Prostate gland (tissue), 2 donors: ENCODE measurements at regions not wholly inside any gene's neighbourhood (a gene's known extent, or its start where the extent isn't known, plus 50 kb on each side); places are given as distances from the start of the nearest gene placed in this dataset.

Experiments used
- DNase-seq: peaks from one replicate; pipeline ENCODE4 v3.0.0-alpha.2; 2019; ENCODE audit warnings: low spot score
- H3K27ac ChIP-seq, 2 donors: fragments of 200-600 bp; sonication (generic); 2 replicates each; pipeline ENCODE4 v1.5.1; 2017 to 2019
- H3K27me3 ChIP-seq: fragments of 200-600 bp; sonication (generic); replicated peaks from 2 replicates; pipeline ENCODE4 v1.5.1; 2019; ENCODE audit not compliant: insufficient read depth
- H3K36me3 ChIP-seq, 2 donors: fragments of 200-600 bp; sonication (generic); 1 replicate in 1 of 2; 2 replicates in 1 of 2; pipeline versions ENCODE4 v1.5.1 to v1.8.1; 2017 to 2019
- H3K4me1 ChIP-seq: fragments of 200-600 bp; sonication (generic); replicated peaks from 2 replicates; pipeline ENCODE4 v1.5.1; 2019
- H3K4me3 ChIP-seq, 2 donors: fragments of 200-600 bp; sonication (generic); 2 replicates each; pipeline ENCODE4 v1.5.1; 2017 to 2019
- H3K9me3 ChIP-seq: fragments of 200-600 bp; sonication (generic); 2 replicates; pipeline ENCODE4 v1.5.1; 2017
- POLR2A ChIP-seq: fragments of 450-650 bp; IDR thresholded peaks from one replicate; pipeline ENCODE4 v1.6.1; 2016; ENCODE audit warnings: antibody characterized with exemption, mild to moderate bottlenecking
- POLR2AphosphoS5 ChIP-seq: sonication (generic); formaldehyde crosslinking; IDR thresholded peaks from one replicate; pipeline ENCODE4 v1.6.1; 2017; ENCODE audit warnings: antibody characterized with exemption
- WGBS: methylation state at CpG from one replicate; pipeline ENCODE4 v1.1.5; 2018; 5-methylcytosine and 5-hydroxymethylcytosine counted together
- intact Hi-C: fragments of 100-400 bp; cut with DNase I; formaldehyde crosslinking; loops from one replicate; pipeline ENCODE4 v1.14.2; 2022
- TF ChIP-seq, protein P1 (sequence below), 4 experiments: fragments of 200-600 bp in 2 of 4; fragments of 450-650 bp in 2 of 4; sonication (generic) in 2 of 4; IDR thresholded peaks; 1 replicate in 3 of 4; 2 replicates in 1 of 4; pipeline ENCODE4 v1.5.1; 2016 to 2019; ENCODE audit warnings: antibody characterized with exemption in 4 of 4, mild to moderate bottlenecking in 2 of 4, moderate library complexity in 2 of 4

DNA sequence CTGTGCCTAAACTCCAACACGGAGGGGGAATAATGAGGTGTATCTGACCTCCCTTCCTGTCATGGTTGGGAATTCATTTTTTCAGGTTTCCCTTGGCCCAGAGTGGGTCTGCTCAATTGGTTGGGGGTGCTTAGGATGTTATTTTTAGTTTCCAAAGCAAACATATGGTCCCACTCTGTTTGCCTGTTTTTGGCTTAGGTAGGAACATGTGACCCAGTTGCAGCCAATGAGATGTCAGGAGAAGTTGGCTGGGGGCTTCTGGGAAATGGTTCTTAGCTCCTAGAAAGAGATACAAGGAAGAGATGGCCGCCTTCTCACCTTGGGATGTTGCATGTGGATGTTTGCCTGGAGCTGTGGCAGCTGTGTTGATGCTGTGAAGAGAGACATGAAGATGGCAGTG lies 147.9 kb upstream of the RFLNA start:
- DNase-seq: no peak
- 97% methylated on average over 2 of the region's 2 CpGs for WGBS
- no peak overlapping the region for H3K4me3 ChIP-seq
- no peak overlapping the region for H3K27ac ChIP-seq
- no peaks in the 10 kb centered on the region for H3K27me3 ChIP-seq
- H3K9me3 ChIP-seq: no peaks in the 10 kb centered on the region
- intact Hi-C loops: no loop called here
- H3K4me1 ChIP-seq: no peaks in the 10 kb centered on the region
- TF ChIP-seq POLR2AphosphoS5: no peak
- TF ChIP-seq, protein P1, sequence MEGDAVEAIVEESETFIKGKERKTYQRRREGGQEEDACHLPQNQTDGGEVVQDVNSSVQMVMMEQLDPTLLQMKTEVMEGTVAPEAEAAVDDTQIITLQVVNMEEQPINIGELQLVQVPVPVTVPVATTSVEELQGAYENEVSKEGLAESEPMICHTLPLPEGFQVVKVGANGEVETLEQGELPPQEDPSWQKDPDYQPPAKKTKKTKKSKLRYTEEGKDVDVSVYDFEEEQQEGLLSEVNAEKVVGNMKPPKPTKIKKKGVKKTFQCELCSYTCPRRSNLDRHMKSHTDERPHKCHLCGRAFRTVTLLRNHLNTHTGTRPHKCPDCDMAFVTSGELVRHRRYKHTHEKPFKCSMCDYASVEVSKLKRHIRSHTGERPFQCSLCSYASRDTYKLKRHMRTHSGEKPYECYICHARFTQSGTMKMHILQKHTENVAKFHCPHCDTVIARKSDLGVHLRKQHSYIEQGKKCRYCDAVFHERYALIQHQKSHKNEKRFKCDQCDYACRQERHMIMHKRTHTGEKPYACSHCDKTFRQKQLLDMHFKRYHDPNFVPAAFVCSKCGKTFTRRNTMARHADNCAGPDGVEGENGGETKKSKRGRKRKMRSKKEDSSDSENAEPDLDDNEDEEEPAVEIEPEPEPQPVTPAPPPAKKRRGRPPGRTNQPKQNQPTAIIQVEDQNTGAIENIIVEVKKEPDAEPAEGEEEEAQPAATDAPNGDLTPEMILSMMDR (IDR thresholded peaks at IDR 0.05): no peak
- TF ChIP-seq POLR2A: no peak
- no peaks in the 10 kb centered on the region for H3K36me3 ChIP-seq

DNA sequence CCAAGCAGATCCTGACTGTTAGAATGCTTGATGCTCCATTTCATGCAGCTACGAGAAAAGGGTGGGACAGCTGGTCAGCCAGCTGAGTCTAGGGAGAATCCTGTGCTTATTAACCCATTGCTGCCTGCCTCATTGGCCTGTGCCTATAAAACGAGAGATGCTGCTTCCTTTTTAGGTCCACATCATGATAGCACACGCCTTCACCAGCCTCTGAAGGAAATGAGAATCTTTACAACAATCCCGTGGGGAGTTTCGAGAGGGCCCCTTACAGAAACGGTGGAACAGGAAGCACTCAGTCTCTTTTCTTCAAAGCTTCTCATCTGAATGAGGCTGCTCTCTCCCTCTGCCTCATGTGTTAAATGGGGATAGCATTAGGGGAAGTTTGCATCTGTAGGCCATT lies 147.3 kb upstream of the RFLNA start:
- Histone ChIP-seq H3K36me3 (no peaks in the 10 kb centered on the region), H3K27ac (no peak overlapping the region), H3K4me1 (no peaks in the 10 kb centered on the region), H3K4me3 (no peak overlapping the region), H3K9me3 (no peaks in the 10 kb centered on the region), H3K27me3 (no peaks in the 10 kb centered on the region)
- TF ChIP-seq POLR2AphosphoS5: no peak
- TF ChIP-seq POLR2A: no peak
- TF ChIP-seq, protein P1 (IDR thresholded peaks at IDR 0.05): no peak
- intact Hi-C loops: no loop called here
- DNase-seq: no peak
- 55% methylated on average over 6 of the region's 6 CpGs for WGBS

DNA sequence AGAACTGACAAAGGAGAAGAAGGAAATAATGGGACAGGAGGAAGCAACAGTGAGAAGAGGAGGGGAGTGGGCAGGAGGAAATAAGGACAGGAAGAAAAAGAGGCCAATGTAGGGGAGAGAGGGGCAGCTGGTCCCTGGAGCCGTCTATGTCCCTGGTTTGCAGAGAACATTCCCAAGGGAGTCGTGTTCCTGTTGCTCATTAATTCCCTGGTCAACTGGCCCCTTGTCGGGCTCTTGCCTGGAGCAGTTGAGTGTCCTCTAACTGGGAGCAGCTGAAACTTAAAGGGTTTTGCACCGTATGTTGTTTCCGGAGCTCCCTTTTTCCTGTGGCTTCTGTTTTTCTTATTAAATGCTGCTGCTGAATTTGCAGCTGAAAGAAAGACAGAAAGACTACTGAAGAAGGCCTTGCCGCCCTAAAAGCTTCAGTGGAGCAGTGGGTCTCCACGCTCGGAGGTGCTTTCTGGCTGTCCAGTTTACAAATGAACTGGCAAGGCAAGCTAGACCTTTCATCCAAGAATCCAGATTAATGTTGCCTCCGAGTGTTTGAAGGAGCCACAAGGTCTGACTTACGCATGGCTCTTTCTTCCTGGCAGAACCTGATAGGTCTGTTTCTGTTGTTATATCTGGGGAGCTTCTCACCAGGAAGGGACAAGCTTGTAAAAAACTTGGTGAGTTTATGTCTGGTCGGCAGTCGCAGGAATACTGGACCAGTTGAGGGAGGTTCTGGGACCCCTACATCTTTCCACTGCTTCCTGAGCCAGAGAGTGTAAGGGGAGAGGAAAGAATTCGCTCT lies 146.2 kb upstream of the RFLNA start:
- TF ChIP-seq, protein P1 (IDR thresholded peaks at IDR 0.05): no peak
- TF ChIP-seq POLR2A: no peak
- peak; percentile 37 for TF ChIP-seq POLR2AphosphoS5
- no peak overlapping the region for H3K27ac ChIP-seq
- no peaks in the 10 kb centered on the region for H3K27me3 ChIP-seq
- no peak for DNase-seq
- 65% methylated on average over 13 of the region's 13 CpGs for WGBS
- H3K9me3 ChIP-seq: no peaks in the 10 kb centered on the region
- intact Hi-C loops: no loop called here
- no peak overlapping the region for H3K4me3 ChIP-seq
- H3K36me3 ChIP-seq: no peaks in the 10 kb centered on the region
- H3K4me1 ChIP-seq: no peaks in the 10 kb centered on the region

DNA sequence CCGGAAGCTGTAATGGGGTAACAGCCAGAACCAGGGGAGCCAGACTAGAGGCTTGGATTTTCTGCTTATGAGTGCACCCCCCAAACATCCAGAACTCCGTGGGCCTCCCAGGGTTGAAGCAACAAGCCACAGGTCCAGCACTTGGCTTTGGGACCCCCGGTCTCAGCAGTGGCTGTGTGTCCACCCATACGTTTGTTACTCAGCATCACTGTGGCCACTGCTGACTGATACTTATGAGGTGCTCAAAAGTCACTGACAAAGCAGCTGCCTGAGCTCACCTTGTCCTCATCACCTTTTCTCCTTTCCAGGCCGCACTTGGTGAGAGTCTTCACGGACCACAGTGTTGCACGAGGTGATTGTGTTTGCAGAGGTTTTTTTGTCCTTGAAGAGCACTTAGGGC lies 145.6 kb upstream of the RFLNA start:
- Histone ChIP-seq H3K27ac (no peak overlapping the region), H3K4me3 (no peak overlapping the region), H3K27me3 (no peaks in the 10 kb centered on the region), H3K4me1 (no peaks in the 10 kb centered on the region), H3K9me3 (no peaks in the 10 kb centered on the region), H3K36me3 (no peaks in the 10 kb centered on the region)
- intact Hi-C loops: no loop called here
- no peak for DNase-seq
- TF ChIP-seq POLR2A (no peak), POLR2AphosphoS5 (no peak)
- TF ChIP-seq, protein P1 (IDR thresholded peaks at IDR 0.05): no peak
- WGBS: 94% methylated on average over 7 of the region's 7 CpGs

DNA sequence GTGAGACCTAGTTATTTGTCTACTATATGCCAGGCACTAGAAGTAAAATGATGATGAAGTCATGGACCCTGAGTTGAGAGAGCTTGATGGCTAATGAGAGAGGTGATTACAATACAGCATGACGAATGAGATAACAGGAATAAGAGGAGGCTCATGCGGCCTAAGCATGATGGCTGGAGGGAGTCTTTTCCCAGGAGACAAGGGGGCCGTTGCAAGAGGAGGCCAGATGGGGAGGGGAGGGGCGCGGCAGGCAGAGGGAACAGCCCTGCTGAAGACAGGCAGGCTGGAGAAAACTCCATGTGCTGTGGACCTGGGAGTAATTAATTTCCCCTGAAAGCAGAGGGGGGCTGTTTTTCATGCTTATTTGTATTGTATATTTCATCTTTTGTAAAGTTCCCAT lies 144.7 kb upstream of the RFLNA start:
- H3K36me3 ChIP-seq: no peaks in the 10 kb centered on the region
- no peak for DNase-seq
- no peaks in the 10 kb centered on the region for H3K4me1 ChIP-seq
- intact Hi-C loops: no loop called here
- no peak overlapping the region for H3K4me3 ChIP-seq
- TF ChIP-seq POLR2AphosphoS5 (no peak), POLR2A (no peak)
- H3K27ac ChIP-seq: no peak overlapping the region
- no peaks in the 10 kb centered on the region for H3K9me3 ChIP-seq
- H3K27me3 ChIP-seq: no peaks in the 10 kb centered on the region
- WGBS: 76% methylated on average over 5 of the region's 5 CpGs
